HCT116 (cell line): ENCODE measurements at regions not wholly inside any gene's neighbourhood (a gene's known extent, or its start where the extent isn't known, plus 50 kb on each side); places are given as distances from the start of the nearest gene placed in this dataset.

ENCODE experiments used
- ATAC-seq: fragments of 200-7000 bp; cut with Tn5 transposase; 2 replicates; pipeline ENCODE4 v1.9.1; 2020; ENCODE audit warnings: mild to moderate bottlenecking, moderate library complexity
- BruUV-seq: library from RNA; stranded (reverse); fragments of 400-500 nt; replicated peaks from 2 replicates; lab custom pipeline; 2021; lab: Mats Ljungman, UMichigan
- CTCF ChIA-PET: fragments of 300-600 bp; sonication (Branson Sonifier 250); formaldehyde crosslinking; loops from one replicate; lab custom pipeline; 2021; ENCODE audit warnings: antibody characterized with exemption; lab: Charles Lee
- POLR2A ChIA-PET: fragments of 300-600, 350-600 bp; sonication (Branson Sonifier 250); formaldehyde crosslinking; loops from one replicate; lab custom pipeline; 2021; ENCODE audit warnings: antibody characterized with exemption; lab: Charles Lee
- RAD21 ChIA-PET, 2 experiments: fragments of 300-600 bp; sonication (Branson Sonifier 250); formaldehyde crosslinking; loops; one replicate each; lab custom pipeline; 2023; ENCODE audit warnings: low total read pairs in 2 of 2; ENCODE audit not compliant: uncharacterized antibody in 2 of 2, unreplicated experiment in 2 of 2, low non-redundant PET in 1 of 2; lab: Charles Lee
- DNase-seq: peaks from one replicate; pipeline ENCODE4 v3.0.0-alpha.2; 2010; ENCODE audit warnings: low read depth, low spot score
- H2AFZ ChIP-seq: fragments of 200-600 bp; shearing (Covaris generic), sonication (generic); 2 replicates; pipeline ENCODE4 v1.6.1; 2017; ENCODE audit warnings: low read depth, mixed run types, mixed read lengths, antibody characterized with exemption, low read length; ENCODE audit not compliant: poor library complexity, severe bottlenecking
- H3K27ac ChIP-seq: 2 replicates; pipeline ENCODE4 v1.5.1; 2012; ENCODE audit warnings: low read depth, low read length
- H3K27me3 ChIP-seq: fragments of 200-600 bp; sonication (generic); 2 replicates; pipeline ENCODE4 v1.6.1; 2016; ENCODE audit warnings: mixed run types, low read length, mixed read lengths; ENCODE audit not compliant: insufficient read depth
- H3K36me3 ChIP-seq, 2 experiments: fragments of 200-500 bp in 1 of 2; fragments of 200-600 bp in 1 of 2; sonication (Bioruptor generic) in 1 of 2; sonication (generic) in 1 of 2; 2 replicates each; pipeline versions ENCODE4 v1.5.1 to v1.6.1; 2014 to 2016; ENCODE audit warnings: low read length in 2 of 2, inconsistent platforms in 1 of 2, mixed read lengths in 1 of 2, mixed run types in 1 of 2; ENCODE audit not compliant: insufficient read depth in 2 of 2, control insufficient read depth in 1 of 2
- H3K4me1 ChIP-seq, 2 experiments: fragments of 200-600 bp in 1 of 2; sonication (generic) in 1 of 2; 2 replicates each; pipeline versions ENCODE4 v1.5.1 to v1.6.1; 2012 to 2017; ENCODE audit warnings: low read length in 2 of 2, inconsistent platforms in 1 of 2, mild to moderate bottlenecking in 1 of 2, mixed read lengths in 1 of 2, mixed run types in 1 of 2, moderate library complexity in 1 of 2; ENCODE audit not compliant: insufficient read depth in 2 of 2, control insufficient read depth in 1 of 2
- H3K4me2 ChIP-seq: fragments of 200-600 bp; sonication (generic); 2 replicates; pipeline ENCODE4 v1.6.1; 2017; ENCODE audit warnings: mixed run types, low read length, mixed read lengths
- H3K4me3 ChIP-seq, 2 experiments: fragments of 200-600 bp in 1 of 2; sonication (generic) in 1 of 2; replicated peaks in 1 of 2; 2 replicates each; pipeline ENCODE4 v1.5.1; 2011 to 2016; ENCODE audit warnings: low read length in 2 of 2, control low read depth in 1 of 2, low read depth in 1 of 2, mild to moderate bottlenecking in 1 of 2, mixed read lengths in 1 of 2, mixed run types in 1 of 2
- H3K79me2 ChIP-seq: fragments of 200-600 bp; sonication (generic); 2 replicates; pipeline ENCODE4 v1.6.1; 2017; ENCODE audit warnings: mild to moderate bottlenecking, mixed run types, low read length, moderate library complexity, mixed read lengths; ENCODE audit not compliant: insufficient read depth
- H3K9ac ChIP-seq: fragments of 200-600 bp; sonication (generic); 2 replicates; pipeline ENCODE4 v1.6.1; 2016; ENCODE audit warnings: low read length, mixed read lengths
- H3K9me2 ChIP-seq: fragments of 200-600 bp; sonication (generic), shearing (Covaris generic); 2 replicates; pipeline ENCODE4 v1.6.1; 2017; ENCODE audit warnings: mixed run types, mild to moderate bottlenecking, moderate library complexity; ENCODE audit not compliant: insufficient read depth
- H3K9me3 ChIP-seq, 2 experiments: fragments of 200-500 bp in 1 of 2; fragments of 200-600 bp in 1 of 2; sonication (Bioruptor generic) in 1 of 2; sonication (generic) in 1 of 2; 2 replicates each; pipeline ENCODE4 v1.6.1; 2014 to 2017; ENCODE audit warnings: low read length in 2 of 2, mixed read lengths in 2 of 2, inconsistent platforms in 1 of 2, low read depth in 1 of 2, mild to moderate bottlenecking in 1 of 2, mixed run types in 1 of 2, moderate library complexity in 1 of 2; ENCODE audit not compliant: control insufficient read depth in 1 of 2, insufficient read depth in 1 of 2
- H4K20me1 ChIP-seq: fragments of 200-600 bp; sonication (generic), shearing (Covaris generic); 2 replicates; pipeline ENCODE4 v1.6.1; 2017; ENCODE audit warnings: mixed run types, mild to moderate bottlenecking, moderate library complexity; ENCODE audit not compliant: insufficient read depth
- CBX3 ChIP-seq: IDR thresholded peaks from 2 replicates; pipeline ENCODE4 v1.6.1; 2012; ENCODE audit warnings: low read depth
- CTCF ChIP-seq, 3 experiments: fragments of 200-600 bp in 1 of 3; sonication (generic) in 1 of 3; IDR thresholded peaks in 2 of 3; conservative IDR thresholded peaks in 1 of 3; 2 replicates each; pipeline ENCODE4 v1.5.1; 2012 to 2017; ENCODE audit warnings: low read depth in 2 of 3, low read length in 2 of 3, antibody characterized with exemption in 1 of 3, borderline replicate concordance in 1 of 3, control low read depth in 1 of 3, mild to moderate bottlenecking in 1 of 3, mixed read lengths in 1 of 3, mixed run types in 1 of 3, moderate library complexity in 1 of 3; ENCODE audit not compliant: insufficient read depth in 1 of 3
- ELF1 ChIP-seq: IDR thresholded peaks from 2 replicates; pipeline ENCODE4 v1.6.1; 2012; ENCODE audit warnings: low read depth, borderline replicate concordance
- EZH2 ChIP-seq: fragments of 200-600 bp; sonication (generic); IDR thresholded peaks from 2 replicates; pipeline ENCODE4 v1.6.1; 2017; ENCODE audit warnings: antibody characterized with exemption, mixed run types
- EZH2phosphoT487 ChIP-seq: fragments of 200-600 bp; IDR thresholded peaks from 2 replicates; pipeline ENCODE4 v1.6.1; 2018; ENCODE audit warnings: antibody characterized with exemption, borderline replicate concordance
- JUND ChIP-seq: IDR thresholded peaks from 2 replicates; pipeline ENCODE4 v1.6.1; 2012
- MAX ChIP-seq: IDR thresholded peaks from 2 replicates; pipeline ENCODE4 v1.6.1; 2012
- POLR2A ChIP-seq: IDR thresholded peaks from 2 replicates; pipeline ENCODE4 v1.7.0; 2011; ENCODE audit warnings: borderline replicate concordance; ENCODE audit not compliant: insufficient read depth, insufficient read length; ENCODE audit errors: extremely low read depth
- POLR2AphosphoS5 ChIP-seq: IDR thresholded peaks from 2 replicates; pipeline ENCODE4 v1.6.1; 2011; ENCODE audit warnings: mild to moderate bottlenecking, low read depth, low read length, moderate library complexity
- RAD21 ChIP-seq: IDR thresholded peaks from 2 replicates; pipeline ENCODE4 v1.6.1; 2012; ENCODE audit warnings: low read depth, mild to moderate bottlenecking
- REST ChIP-seq: IDR thresholded peaks from 2 replicates; pipeline ENCODE4 v1.6.1; 2012; ENCODE audit warnings: low read depth
- SIN3A ChIP-seq: IDR thresholded peaks from 2 replicates; pipeline ENCODE4 v1.6.1; 2012; ENCODE audit warnings: low read depth
- SP1 ChIP-seq: IDR thresholded peaks from 2 replicates; pipeline ENCODE4 v1.6.1; 2012; ENCODE audit warnings: low read depth
- SRF ChIP-seq: IDR thresholded peaks from 2 replicates; pipeline ENCODE4 v1.6.1; 2012; ENCODE audit warnings: low read depth
- TCF7L2 ChIP-seq: IDR thresholded peaks from 2 replicates; pipeline ENCODE4 v1.7.0; 2011; ENCODE audit warnings: borderline replicate concordance, inconsistent platforms; ENCODE audit not compliant: insufficient read depth, insufficient read length; ENCODE audit errors: extremely low read depth
- YY1 ChIP-seq: IDR thresholded peaks from 2 replicates; pipeline ENCODE4 v1.6.1; 2011; ENCODE audit warnings: low read length, low read depth, moderate library complexity, mild to moderate bottlenecking; ENCODE audit not compliant: insufficient replicate concordance; ENCODE audit errors: extremely low read depth
- ZFX ChIP-seq: fragments of 450-650 bp; IDR thresholded peaks from 2 replicates; pipeline ENCODE4 v1.6.1; 2017
- ZNF274 ChIP-seq: fragments of 200-500 bp; sonication (Bioruptor generic); IDR thresholded peaks from 2 replicates; pipeline ENCODE4 v1.6.1; 2014; ENCODE audit warnings: mild to moderate bottlenecking, low read depth, low read length, inconsistent platforms
- intact Hi-C: fragments of 100-400 bp; cut with micrococcal nuclease; formaldehyde crosslinking; loops from 2 replicates; pipeline ENCODE4 v1.10.0; 2022
- TF ChIP-seq, protein P1 (sequence below): IDR thresholded peaks from 2 replicates; pipeline ENCODE4 v1.6.1; 2011; ENCODE audit warnings: mild to moderate bottlenecking, low read length, moderate library complexity; ENCODE audit not compliant: insufficient replicate concordance; ENCODE audit errors: extremely low read depth
- TF ChIP-seq, protein P2 (sequence below): IDR thresholded peaks from 2 replicates; pipeline ENCODE4 v1.6.1; 2012

GRCh38 chr2:19041434-19042041 lies 316.9 kb downstream of the OSR1 start:
- H3K4me2 ChIP-seq = no peak overlapping the region
- ChIA-PET RAD21 (no interaction called here), POLR2A (no interaction called here), CTCF (no interaction called here)
- H3K27me3 ChIP-seq = peaks cover 19% of the 10 kb centered on the region; the same call in 1 of the 2 replicates
- no peak overlapping the region for H3K9ac ChIP-seq
- H4K20me1 ChIP-seq = no peaks in the 10 kb centered on the region
- H3K79me2 ChIP-seq = no peaks in the 10 kb centered on the region
- DNase-seq = no peak
- no peak overlapping the region for H3K4me3 ChIP-seq
- no peak overlapping the region for H2AFZ ChIP-seq
- intact Hi-C loops = no loop called here
- no peaks in the 10 kb centered on the region for H3K9me3 ChIP-seq
- ATAC-seq = no peak
- TF ChIP-seq REST (no peak), YY1 (no peak), CTCF (IDR thresholded peaks at IDR 0.05 in 2 of 3, conservative IDR thresholded peaks at IDR 0.05 in 1 of 3; ENCODE audit: borderline replicate concordance in 1 of 3, insufficient read depth in 1 of 3, low read depth in 2 of 3, low read length in 2 of 3) (no peak), CBX3 (no peak), ZFX (no peak), JUND (no peak), ZNF274 (no peak), POLR2A (no peak), SRF (no peak), POLR2AphosphoS5 (no peak), EZH2 (no peak), SP1 (no peak), SIN3A (no peak), RAD21 (no peak), EZH2phosphoT487 (no peak), MAX (no peak), TCF7L2 (no peak), ELF1 (no peak)
- TF ChIP-seq, protein P1, sequence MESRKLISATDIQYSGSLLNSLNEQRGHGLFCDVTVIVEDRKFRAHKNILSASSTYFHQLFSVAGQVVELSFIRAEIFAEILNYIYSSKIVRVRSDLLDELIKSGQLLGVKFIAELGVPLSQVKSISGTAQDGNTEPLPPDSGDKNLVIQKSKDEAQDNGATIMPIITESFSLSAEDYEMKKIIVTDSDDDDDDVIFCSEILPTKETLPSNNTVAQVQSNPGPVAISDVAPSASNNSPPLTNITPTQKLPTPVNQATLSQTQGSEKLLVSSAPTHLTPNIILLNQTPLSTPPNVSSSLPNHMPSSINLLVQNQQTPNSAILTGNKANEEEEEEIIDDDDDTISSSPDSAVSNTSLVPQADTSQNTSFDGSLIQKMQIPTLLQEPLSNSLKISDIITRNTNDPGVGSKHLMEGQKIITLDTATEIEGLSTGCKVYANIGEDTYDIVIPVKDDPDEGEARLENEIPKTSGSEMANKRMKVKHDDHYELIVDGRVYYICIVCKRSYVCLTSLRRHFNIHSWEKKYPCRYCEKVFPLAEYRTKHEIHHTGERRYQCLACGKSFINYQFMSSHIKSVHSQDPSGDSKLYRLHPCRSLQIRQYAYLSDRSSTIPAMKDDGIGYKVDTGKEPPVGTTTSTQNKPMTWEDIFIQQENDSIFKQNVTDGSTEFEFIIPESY = no peak
- TF ChIP-seq, protein P2, sequence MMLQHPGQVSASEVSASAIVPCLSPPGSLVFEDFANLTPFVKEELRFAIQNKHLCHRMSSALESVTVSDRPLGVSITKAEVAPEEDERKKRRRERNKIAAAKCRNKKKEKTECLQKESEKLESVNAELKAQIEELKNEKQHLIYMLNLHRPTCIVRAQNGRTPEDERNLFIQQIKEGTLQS = no peak
- no peaks in the 10 kb centered on the region for H3K36me3 ChIP-seq
- H3K9me2 ChIP-seq = no peaks in the 10 kb centered on the region
- BruUV-seq = no TSS peak
- no peak overlapping the region for H3K27ac ChIP-seq
- no peaks in the 10 kb centered on the region for H3K4me1 ChIP-seq
